ENCODE measurements at regions not wholly inside any gene's neighbourhood (a gene's known extent, or its start where the extent isn't known, plus 50 kb on each side); places are given as distances from the start of the nearest gene placed in this dataset.

GRCh38 chr13:109940637-109941036, 154.3 kb upstream of the IRS2 start (continued):
- no peak for TF ChIP-seq CGGBP1 (CRISPR knock-in tag; IDR thresholded peaks at IDR 0.05)
- TF ChIP-seq ZC3H11A (IDR thresholded peaks at IDR 0.05; ENCODE audit: low read depth, low read length): no peak
- TF ChIP-seq, protein P1, sequence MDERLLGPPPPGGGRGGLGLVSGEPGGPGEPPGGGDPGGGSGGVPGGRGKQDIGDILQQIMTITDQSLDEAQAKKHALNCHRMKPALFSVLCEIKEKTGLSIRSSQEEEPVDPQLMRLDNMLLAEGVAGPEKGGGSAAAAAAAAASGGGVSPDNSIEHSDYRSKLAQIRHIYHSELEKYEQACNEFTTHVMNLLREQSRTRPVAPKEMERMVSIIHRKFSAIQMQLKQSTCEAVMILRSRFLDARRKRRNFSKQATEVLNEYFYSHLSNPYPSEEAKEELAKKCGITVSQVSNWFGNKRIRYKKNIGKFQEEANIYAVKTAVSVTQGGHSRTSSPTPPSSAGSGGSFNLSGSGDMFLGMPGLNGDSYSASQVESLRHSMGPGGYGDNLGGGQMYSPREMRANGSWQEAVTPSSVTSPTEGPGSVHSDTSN (CRISPR knock-in tag; IDR thresholded peaks at IDR 0.05; ENCODE audit: low read depth): no peak
- TF ChIP-seq, protein P1 (tag; conservative IDR thresholded peaks at IDR 0.05; ENCODE audit: low read depth): no peak
- no peak for TF ChIP-seq RBM25 (IDR thresholded peaks at IDR 0.05; ENCODE audit: low read depth, low read length, severe bottlenecking)
- no peak for TF ChIP-seq SPI1 (IDR thresholded peaks at IDR 0.05; ENCODE audit: borderline replicate concordance, low read depth, low read length)
- TF ChIP-seq MEF2D (tag; conservative IDR thresholded peaks at IDR 0.05; ENCODE audit: low read depth): no peak
- TF ChIP-seq ZNF174 (CRISPR knock-in tag; IDR thresholded peaks at IDR 0.05): no peak
- TF ChIP-seq GTF2A2 (tag; IDR thresholded peaks at IDR 0.05): no peak
- no peak for TF ChIP-seq SMC3 (conservative IDR thresholded peaks at IDR 0.05; ENCODE audit: insufficient read depth, low read depth, low read length)
- no peak for TF ChIP-seq JUN (IDR thresholded peaks at IDR 0.05; ENCODE audit: borderline replicate concordance, low read depth, low read length)
- TF ChIP-seq JUN (CRISPR knock-in tag; IDR thresholded peaks at IDR 0.05; ENCODE audit: borderline replicate concordance): no peak
